Epidermal melanocyte (primary cell): ENCODE measurements at regions not wholly inside any gene's neighbourhood (a gene's known extent, or its start where the extent isn't known, plus 50 kb on each side); places are given as distances from the start of the nearest gene placed in this dataset.

Experiments used
- DNase-seq: peaks from one replicate; pipeline ENCODE4 v3.0.0; 2011; ENCODE audit warnings: low spot score; ENCODE audit not compliant: insufficient read length

GRCh38 chr3:104805042-104805441 lies 561.7 kb upstream of the ALCAM start:
- no peak for DNase-seq

- no peak for DNase-seq
These were observed 561.2 kb upstream of the ALCAM start for GRCh38 chr3:104805508-104805907.

GRCh38 chr3:104810896-104811295 lies 555.8 kb upstream of the ALCAM start:
- DNase-seq, result no peak

- DNase-seq, result no peak
These were observed 550.7 kb upstream of the ALCAM start for GRCh38 chr3:104816008-104816407.

- no peak for DNase-seq
These were observed 550.0 kb upstream of the ALCAM start for GRCh38 chr3:104816716-104817115.

GRCh38 chr3:104819333-104819732 lies 547.4 kb upstream of the ALCAM start:
- no peak for DNase-seq

GRCh38 chr3:104820959-104821358 lies 545.8 kb upstream of the ALCAM start:
- no peak for DNase-seq

- no peak for DNase-seq
These were observed 541.6 kb upstream of the ALCAM start for GRCh38 chr3:104825116-104825515.

- no peak for DNase-seq
These were observed 535.6 kb upstream of the ALCAM start for GRCh38 chr3:104831071-104831470.

GRCh38 chr3:104832530-104832929 lies 534.2 kb upstream of the ALCAM start:
- no peak for DNase-seq

- no peak for DNase-seq
These were observed 531.3 kb upstream of the ALCAM start for GRCh38 chr3:104835376-104835775.

GRCh38 chr3:104846270-104846669 lies 520.4 kb upstream of the ALCAM start:
- no peak for DNase-seq

GRCh38 chr3:104849070-104849469 lies 517.6 kb upstream of the ALCAM start:
- no peak for DNase-seq

GRCh38 chr3:104854468-104854867 lies 512.2 kb upstream of the ALCAM start:
- no peak for DNase-seq

- no peak for DNase-seq
These were observed 511.0 kb upstream of the ALCAM start for GRCh38 chr3:104855702-104856101.

GRCh38 chr3:104856741-104857140 lies 510.0 kb upstream of the ALCAM start:
- no peak for DNase-seq

- DNase-seq, result no peak
These were observed 498.4 kb upstream of the ALCAM start for GRCh38 chr3:104868291-104868690.

- no peak for DNase-seq
These were observed 496.4 kb upstream of the ALCAM start for GRCh38 chr3:104870276-104870675.

- no peak for DNase-seq
These were observed 493.4 kb upstream of the ALCAM start for GRCh38 chr3:104873331-104873730.

- no peak for DNase-seq
These were observed 488.3 kb upstream of the ALCAM start for GRCh38 chr3:104878395-104878794.

GRCh38 chr3:104879919-104880318 lies 486.8 kb upstream of the ALCAM start:
- no peak for DNase-seq

GRCh38 chr3:104885214-104885814 lies 481.4 kb upstream of the ALCAM start:
- no peak for DNase-seq

- no peak for DNase-seq
These were observed 480.3 kb upstream of the ALCAM start for GRCh38 chr3:104886220-104886995.
